ENCODE measurements at regions not wholly inside any gene's neighbourhood (a gene's known extent, or its start where the extent isn't known, plus 50 kb on each side); places are given as distances from the start of the nearest gene placed in this dataset.

- TF ChIP-seq YY1 (IDR thresholded peaks at IDR 0.05; ENCODE audit: insufficient read depth, insufficient read length) (no peak), ZNF274 (IDR thresholded peaks at IDR 0.05; ENCODE audit: low read depth, low read length) (no peak), SUZ12 (IDR thresholded peaks at IDR 0.05; ENCODE audit: extremely low read depth, insufficient read depth, insufficient read length) (no peak)
These were observed 84.7 kb upstream of the RAB27B start for GRCh38 chr18:54743605-54743995.
